ENCODE measurements at regions not wholly inside any gene's neighbourhood (a gene's known extent, or its start where the extent isn't known, plus 50 kb on each side); places are given as distances from the start of the nearest gene placed in this dataset.

- Histone ChIP-seq H3K9me3 (no peaks in the 10 kb centered on the region), H3K27me3 (replicated peaks in 1 of 2; ENCODE audit: control insufficient read depth in 2 of 2, extremely low read depth in 1 of 2, insufficient read depth in 2 of 2, low read length in 1 of 2) (no peaks in the 10 kb centered on the region), H3K4me3 (ENCODE audit: control insufficient read depth in 1 of 2, extremely low read depth in 1 of 2, low read length in 1 of 2) (no peak overlapping the region), H3K27ac (ENCODE audit: low read length) (no peak overlapping the region), H3K4me1 (ENCODE audit: control insufficient read depth in 1 of 2, extremely low read depth in 1 of 2, insufficient read depth in 2 of 2, low read length in 2 of 2) (no peaks in the 10 kb centered on the region), H3K36me3 (ENCODE audit: control insufficient read depth in 2 of 2, extremely low read depth in 1 of 2, insufficient read depth in 1 of 2, low read length in 1 of 2) (no peaks in the 10 kb centered on the region)
- Mint-ChIP-seq H3K4me1 (peaks cover 0 to 7% (median 2%) of the 10 kb centered on the region in 3 donors), H3K27ac (no peak overlapping the region), H3K4me3 (no peak overlapping the region), H3K9me3 (no peaks in the 10 kb centered on the region), H3K36me3 (no peaks in the 10 kb centered on the region), H3K27me3 (peaks cover 0 to 26% of the 10 kb centered on the region in 2 donors)
- POLR2A ChIA-PET, result interaction anchor here in 1 of 2 donors (0.6 kb wide), 1 partner anchor 47 kb away, joined by 5 read pairs; no protein-coding TSS in a partner anchor
- DNase-seq (no peak), ATAC-seq (replicated peaks in 1 of 4) (no peak)
- CTCF ChIA-PET, result interaction anchor here in 1 of 2 donors (0.7 kb wide), 1 partner anchor 74 kb away, joined by 3 read pairs; no protein-coding TSS in a partner anchor
Observed at GRCh38 chrX:13371186-13371585, 51.3 kb upstream of the ATXN3L start.

GRCh38 chrX:13370713-13371112 is 50.9 kb upstream of the ATXN3L start:
- WGBS (ENCODE audit: insufficient coverage), result no CpG with 5 or more reads among the region's 1 CpG
- H3K27me3 ChIP-seq (replicated peaks in 1 of 2; ENCODE audit: control insufficient read depth in 2 of 2, extremely low read depth in 1 of 2, insufficient read depth in 2 of 2, low read length in 1 of 2), result no peaks in the 10 kb centered on the region
- Mint-ChIP-seq H3K4me1 (peaks cover 0 to 7% (median 2%) of the 10 kb centered on the region in 3 donors), H3K36me3 (no peaks in the 10 kb centered on the region), H3K27me3 (peaks cover 0 to 30% of the 10 kb centered on the region in 2 donors), H3K27ac (no peak overlapping the region), H3K4me3 (no peak overlapping the region), H3K9me3 (no peaks in the 10 kb centered on the region)
- ChIA-PET CTCF (interaction anchor here in 1 of 2 donors (0.7 kb wide), 1 partner anchor 75 kb away, joined by 3 read pairs; no protein-coding TSS in a partner anchor), POLR2A (no interaction called here)
- ATAC-seq (replicated peaks in 1 of 4) (no peak), DNase-seq (no peak)
- no peak overlapping the region for H3K27ac ChIP-seq (ENCODE audit: low read length)
- no peak overlapping the region for H3K4me3 ChIP-seq (ENCODE audit: control insufficient read depth in 1 of 2, extremely low read depth in 1 of 2, low read length in 1 of 2)
- H3K4me1 ChIP-seq (ENCODE audit: control insufficient read depth in 1 of 2, extremely low read depth in 1 of 2, insufficient read depth in 2 of 2, low read length in 2 of 2), result no peaks in the 10 kb centered on the region
- H3K9me3 ChIP-seq, result no peaks in the 10 kb centered on the region
- H3K36me3 ChIP-seq (ENCODE audit: control insufficient read depth in 2 of 2, extremely low read depth in 1 of 2, insufficient read depth in 1 of 2, low read length in 1 of 2), result no peaks in the 10 kb centered on the region
